ENCODE measurements at regions not wholly inside any gene's neighbourhood (a gene's known extent, or its start where the extent isn't known, plus 50 kb on each side); places are given as distances from the start of the nearest gene placed in this dataset.

- no peak overlapping the region for H2BK12ac ChIP-seq (ENCODE audit: low read depth, low read length)
- no peaks in the 10 kb centered on the region for H4K20me1 ChIP-seq (replicated peaks in 1 of 2; ENCODE audit: control insufficient read depth in 1 of 2, insufficient read depth in 2 of 2, low read length in 2 of 2)
- no peak overlapping the region for H2AK5ac ChIP-seq (ENCODE audit: low read depth, low read length)
- no peak overlapping the region for H2BK5ac ChIP-seq (ENCODE audit: low read depth, low read length)
- CTCF ChIA-PET (ENCODE audit: partially characterized antibody) = interaction anchor here (0.7 to 1.0 kb wide), 2 partner anchors 17 to 142 kb away, joined by 3 read pairs; no protein-coding TSS in a partner anchor
- peak overlapping the region in 1 of 2 experiments; percentile 12; a peak in 1 of 4 replicates for H3K4me2 ChIP-seq (ENCODE audit: insufficient read depth in 1 of 2, low read depth in 2 of 2, low read length in 2 of 2)
- peaks cover 0 to 16% (median 10%) of the 10 kb centered on the region in 4 experiments; a peak in 6 of 7 replicates for H3K27me3 ChIP-seq (replicated peaks in 1 of 4; ENCODE audit: control insufficient read depth in 3 of 4, extremely low read depth in 1 of 4, insufficient read depth in 3 of 4, low read length in 3 of 4)
- H2BK120ac ChIP-seq (replicated peaks; ENCODE audit: low read depth, low read length) = no peak overlapping the region
- H4K91ac ChIP-seq (replicated peaks; ENCODE audit: insufficient read length, low read length) = no peak overlapping the region
- H4K5ac ChIP-seq (ENCODE audit: insufficient read length, low read depth, low read length) = no peak overlapping the region
- H3K27ac ChIP-seq (ENCODE audit: low read depth, low read length) = no peak overlapping the region
- no peak overlapping the region for H3K4me3 ChIP-seq (ENCODE audit: extremely low read depth in 1 of 4, insufficient read depth in 2 of 4, low read depth in 3 of 4, low read length in 4 of 4)
- H3K9ac ChIP-seq (replicated peaks in 1 of 4; ENCODE audit: extremely low read depth in 1 of 4, low read depth in 3 of 4, low read length in 3 of 4) = no peak overlapping the region
- H3K56ac ChIP-seq (replicated peaks; ENCODE audit: insufficient read length, low read depth, low read length) = no peak overlapping the region
- peaks cover 6% of the 10 kb centered on the region; the same call in 1 of the 2 replicates for H3K23me2 ChIP-seq (ENCODE audit: low read depth, low read length)
- H3K79me1 ChIP-seq (ENCODE audit: low read depth, low read length) = no peaks in the 10 kb centered on the region; the same call in 1 of the 2 replicates
- peaks cover 12 to 32% (median 23%) of the 10 kb centered on the region in 4 experiments for H3K4me1 ChIP-seq (replicated peaks in 1 of 4; ENCODE audit: control insufficient read depth in 3 of 4, insufficient read depth in 4 of 4, low read length in 3 of 4)
- POLR2A ChIA-PET (ENCODE audit: partially characterized antibody) = no interaction called here
- H2AFZ ChIP-seq (ENCODE audit: low read length) = no peak overlapping the region
- H3K4ac ChIP-seq (replicated peaks; ENCODE audit: insufficient read length, low read depth, low read length) = no peak overlapping the region
- WGBS, 2 experiments (ENCODE audit: extremely low coverage in 1 of 2, insufficient coverage in 1 of 2, insufficient read length in 1 of 2, insufficient replicate concordance in 2 of 2, low coverage in 1 of 2, low lambda C conversion rate in 2 of 2, missing lambda C conversion rate in 1 of 2) = 66% methylated on average over 2 of the region's 2 CpGs; no CpG with 5 or more reads in 1 of the 2 experiments
- H3K14ac ChIP-seq (ENCODE audit: insufficient read length) = no peak overlapping the region
- H2BK20ac ChIP-seq (ENCODE audit: low read length) = no peak overlapping the region
- no peak overlapping the region for H2BK15ac ChIP-seq (ENCODE audit: low read length)
- no peak overlapping the region for H3K18ac ChIP-seq (ENCODE audit: extremely low read depth, low read length)
- no peaks in the 10 kb centered on the region for H3K36me3 ChIP-seq (ENCODE audit: control insufficient read depth in 2 of 4, insufficient read depth in 4 of 4, low read length in 3 of 4)
- no peak for TF ChIP-seq POLR2AphosphoS5 (IDR thresholded peaks at IDR 0.05; ENCODE audit: low read depth, low read length)
- DNase-seq (ENCODE audit: low read depth in 1 of 2, low spot score in 2 of 2) = no peak
- no peaks in the 10 kb centered on the region for H3K79me2 ChIP-seq (ENCODE audit: control insufficient read depth in 1 of 2, insufficient read depth in 2 of 2, low read length in 2 of 2)
- FAIRE-seq = no peak
- H3K9me3 ChIP-seq (ENCODE audit: insufficient read depth in 2 of 2, low read depth in 1 of 2, low read length in 1 of 2) = no peaks in the 10 kb centered on the region
- H4K8ac ChIP-seq (ENCODE audit: extremely low read depth, insufficient read depth, low read length) = no peak overlapping the region
- H3K23ac ChIP-seq (ENCODE audit: insufficient read length) = no peak overlapping the region
These were observed 52.1 kb upstream of the ARHGEF7 start for GRCh38 chr13:111062966-111063365.

Data from H1 (cell line).